ENCODE measurements at regions not wholly inside any gene's neighbourhood (a gene's known extent, or its start where the extent isn't known, plus 50 kb on each side); places are given as distances from the start of the nearest gene placed in this dataset.

GRCh38 chr6:156400487-156400886 lies 376.7 kb upstream of the ARID1B start:
- no peak for DNase-seq

GRCh38 chr6:156398966-156399365 lies 378.2 kb upstream of the ARID1B start:
- DNase-seq: no peak

GRCh38 chr6:156398371-156398770 lies 378.8 kb upstream of the ARID1B start:
- DNase-seq: no peak

- no peak for DNase-seq
Observed at GRCh38 chr6:156396791-156397418, 380.3 kb upstream of the ARID1B start.

- no peak for DNase-seq
Observed at GRCh38 chr6:156396068-156396771, 381.0 kb upstream of the ARID1B start.

- no peak for DNase-seq
Observed at GRCh38 chr6:156395276-156395675, 381.9 kb upstream of the ARID1B start.

GRCh38 chr6:156392648-156393047 lies 384.5 kb upstream of the ARID1B start:
- DNase-seq: no peak

GRCh38 chr6:156391977-156392376 lies 385.2 kb upstream of the ARID1B start:
- DNase-seq: no peak

GRCh38 chr6:156391061-156391672 lies 386.0 kb upstream of the ARID1B start:
- no peak for DNase-seq

GRCh38 chr6:156390621-156391020 lies 386.6 kb upstream of the ARID1B start:
- DNase-seq: no peak

- DNase-seq: no peak
Observed at GRCh38 chr6:156389296-156389695, 387.9 kb upstream of the ARID1B start.

GRCh38 chr6:156387472-156387871 lies 389.7 kb upstream of the ARID1B start:
- DNase-seq: no peak

- no peak for DNase-seq
Observed at GRCh38 chr6:156383059-156383458, 394.1 kb upstream of the ARID1B start.

- no peak for DNase-seq
Observed at GRCh38 chr6:156379392-156380289, 397.5 kb upstream of the ARID1B start.

GRCh38 chr6:156378853-156379252 lies 398.3 kb upstream of the ARID1B start:
- no peak for DNase-seq

- DNase-seq: no peak
Observed at GRCh38 chr6:156376091-156376490, 401.1 kb upstream of the ARID1B start.

GRCh38 chr6:156359912-156360311 lies 417.3 kb upstream of the ARID1B start:
- no peak for DNase-seq

- DNase-seq: no peak
Observed at GRCh38 chr6:156352861-156353260, 424.3 kb upstream of the ARID1B start.

- DNase-seq: no peak
Observed at GRCh38 chr6:156351346-156351966, 425.7 kb upstream of the ARID1B start.

- DNase-seq: no peak
Observed at GRCh38 chr6:156350337-156350736, 426.8 kb upstream of the ARID1B start.

- no peak for DNase-seq
Observed at GRCh38 chr6:156348849-156349248, 428.3 kb upstream of the ARID1B start.

- DNase-seq: no peak
Observed at GRCh38 chr6:156348424-156348823, 428.8 kb upstream of the ARID1B start.

GRCh38 chr6:156347656-156348055 lies 429.5 kb upstream of the ARID1B start:
- DNase-seq: no peak
